ENCODE measurements at regions not wholly inside any gene's neighbourhood (a gene's known extent, or its start where the extent isn't known, plus 50 kb on each side); places are given as distances from the start of the nearest gene placed in this dataset.

DNA sequence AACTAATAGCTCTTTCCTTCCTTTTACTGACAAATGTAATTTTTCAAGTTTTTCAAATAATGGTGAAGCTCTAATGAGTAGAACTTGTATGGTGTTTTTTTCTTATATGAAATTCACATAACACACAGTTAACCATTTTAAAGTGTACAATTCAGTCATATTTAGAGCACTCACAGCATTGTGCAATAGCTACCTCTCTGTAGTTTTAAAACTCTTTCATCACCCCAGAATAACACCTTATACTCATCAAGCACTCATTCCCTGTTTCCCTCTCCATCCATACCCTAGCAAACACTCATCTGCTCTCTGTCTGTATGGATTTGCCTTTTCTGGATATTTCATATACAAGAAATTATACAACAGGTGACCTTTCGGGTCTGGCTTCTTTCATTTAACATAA is 207.9 kb upstream of the SLC38A2 start:
- Histone ChIP-seq H4K20me1 (ENCODE audit: insufficient read depth) (no peaks in the 10 kb centered on the region), H3K4me3 (ENCODE audit: low read depth in 2 of 2, low read length in 1 of 2) (no peak overlapping the region), H3K4me2 (no peak overlapping the region), H3K4me1 (ENCODE audit: control insufficient read depth in 1 of 2, insufficient read depth in 2 of 2, low read depth in 1 of 2, low read length in 1 of 2) (no peaks in the 10 kb centered on the region), H3K9ac (no peak overlapping the region), H2AFZ (ENCODE audit: low read depth) (no peak overlapping the region), H3K27me3 (ENCODE audit: insufficient read depth) (no peaks in the 10 kb centered on the region), H3K36me3 (replicated peaks in 1 of 2; ENCODE audit: control insufficient read depth in 1 of 2, insufficient read depth in 2 of 2, low read length in 1 of 2) (no peaks in the 10 kb centered on the region), H3K27ac (ENCODE audit: low read depth in 2 of 2, low read length in 1 of 2) (no peak overlapping the region), H3K79me2 (ENCODE audit: insufficient read depth) (no peaks in the 10 kb centered on the region), H3K9me3 (peaks cover 8% of the 10 kb centered on the region; the same call in 1 of the 2 replicates), H3K9me2 (no peaks in the 10 kb centered on the region), H3F3A (replicated peaks; ENCODE audit: insufficient read depth) (no peaks in the 10 kb centered on the region)
- ChIA-PET CTCF (interaction anchor here (0.6 kb wide), 1 partner anchor 1664 kb away, joined by 3 read pairs; no protein-coding TSS in a partner anchor), POLR2A (no interaction called here)
- WGBS (ENCODE audit: low lambda C conversion rate): 78% methylated on average over 1 of the region's 1 CpG
- TF ChIP-seq FOXM1 (IDR thresholded peaks at IDR 0.05; ENCODE audit: low read depth): no peak
- DNase-seq: no peak

DNA sequence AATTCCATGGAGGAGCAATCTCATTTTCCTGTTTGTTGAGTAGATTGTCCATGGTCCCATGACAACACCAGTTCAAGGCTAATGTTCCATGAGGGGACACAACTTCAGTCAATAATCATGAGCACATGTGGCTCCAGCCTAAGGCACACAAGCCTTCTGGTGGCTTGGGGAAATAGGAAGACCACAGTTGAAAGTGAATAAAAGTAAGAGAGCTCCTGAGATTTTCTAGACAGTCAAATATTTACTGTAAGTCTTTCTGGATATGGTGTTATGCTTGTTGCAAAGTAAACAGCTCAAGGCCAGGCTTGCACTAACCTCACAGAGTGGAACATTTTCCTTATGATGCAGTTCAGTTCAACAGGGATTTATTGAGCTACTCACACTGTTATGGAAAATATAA is 206.9 kb upstream of the SLC38A2 start:
- no peaks in the 10 kb centered on the region for H3K9me2 ChIP-seq
- no peak overlapping the region for H2AFZ ChIP-seq (ENCODE audit: low read depth)
- H3K9me3 ChIP-seq: peaks cover 5% of the 10 kb centered on the region; the same call in 1 of the 2 replicates
- H3K4me2 ChIP-seq: no peak overlapping the region
- H3K27me3 ChIP-seq (ENCODE audit: insufficient read depth): no peaks in the 10 kb centered on the region
- TF ChIP-seq MEF2A (IDR thresholded peaks at IDR 0.05; ENCODE audit: borderline replicate concordance, low read depth): no peak
- TF ChIP-seq GABPA (IDR thresholded peaks at IDR 0.05; ENCODE audit: low read depth): no peak
- TF ChIP-seq SMC3 (IDR thresholded peaks at IDR 0.05; ENCODE audit: low read depth, low read length): no peak
- TF ChIP-seq, protein P1, sequence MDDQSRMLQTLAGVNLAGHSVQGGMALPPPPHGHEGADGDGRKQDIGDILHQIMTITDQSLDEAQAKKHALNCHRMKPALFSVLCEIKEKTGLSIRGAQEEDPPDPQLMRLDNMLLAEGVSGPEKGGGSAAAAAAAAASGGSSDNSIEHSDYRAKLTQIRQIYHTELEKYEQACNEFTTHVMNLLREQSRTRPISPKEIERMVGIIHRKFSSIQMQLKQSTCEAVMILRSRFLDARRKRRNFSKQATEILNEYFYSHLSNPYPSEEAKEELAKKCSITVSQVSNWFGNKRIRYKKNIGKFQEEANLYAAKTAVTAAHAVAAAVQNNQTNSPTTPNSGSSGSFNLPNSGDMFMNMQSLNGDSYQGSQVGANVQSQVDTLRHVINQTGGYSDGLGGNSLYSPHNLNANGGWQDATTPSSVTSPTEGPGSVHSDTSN (IDR thresholded peaks at IDR 0.05): no peak
- TF ChIP-seq EP300 (IDR thresholded peaks at IDR 0.05; ENCODE audit: borderline replicate concordance in 1 of 2, low read depth in 1 of 2, low read length in 1 of 2): no peak
- no peak for TF ChIP-seq FOSL2 (IDR thresholded peaks at IDR 0.05; ENCODE audit: borderline replicate concordance, low read depth)
- no peak for TF ChIP-seq RXRA (IDR thresholded peaks at IDR 0.05; ENCODE audit: borderline replicate concordance, low read depth)
- TF ChIP-seq POLR2AphosphoS5 (IDR thresholded peaks at IDR 0.05; ENCODE audit: low read depth, low read length): no peak
- no peak for TF ChIP-seq MXI1 (IDR thresholded peaks at IDR 0.05; ENCODE audit: low read depth, low read length)
- TF ChIP-seq JUND (IDR thresholded peaks at IDR 0.05): no peak
- TF ChIP-seq, protein P2, sequence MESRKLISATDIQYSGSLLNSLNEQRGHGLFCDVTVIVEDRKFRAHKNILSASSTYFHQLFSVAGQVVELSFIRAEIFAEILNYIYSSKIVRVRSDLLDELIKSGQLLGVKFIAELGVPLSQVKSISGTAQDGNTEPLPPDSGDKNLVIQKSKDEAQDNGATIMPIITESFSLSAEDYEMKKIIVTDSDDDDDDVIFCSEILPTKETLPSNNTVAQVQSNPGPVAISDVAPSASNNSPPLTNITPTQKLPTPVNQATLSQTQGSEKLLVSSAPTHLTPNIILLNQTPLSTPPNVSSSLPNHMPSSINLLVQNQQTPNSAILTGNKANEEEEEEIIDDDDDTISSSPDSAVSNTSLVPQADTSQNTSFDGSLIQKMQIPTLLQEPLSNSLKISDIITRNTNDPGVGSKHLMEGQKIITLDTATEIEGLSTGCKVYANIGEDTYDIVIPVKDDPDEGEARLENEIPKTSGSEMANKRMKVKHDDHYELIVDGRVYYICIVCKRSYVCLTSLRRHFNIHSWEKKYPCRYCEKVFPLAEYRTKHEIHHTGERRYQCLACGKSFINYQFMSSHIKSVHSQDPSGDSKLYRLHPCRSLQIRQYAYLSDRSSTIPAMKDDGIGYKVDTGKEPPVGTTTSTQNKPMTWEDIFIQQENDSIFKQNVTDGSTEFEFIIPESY (IDR thresholded peaks at IDR 0.05; ENCODE audit: borderline replicate concordance, low read depth): no peak
- TF ChIP-seq, protein P3, sequence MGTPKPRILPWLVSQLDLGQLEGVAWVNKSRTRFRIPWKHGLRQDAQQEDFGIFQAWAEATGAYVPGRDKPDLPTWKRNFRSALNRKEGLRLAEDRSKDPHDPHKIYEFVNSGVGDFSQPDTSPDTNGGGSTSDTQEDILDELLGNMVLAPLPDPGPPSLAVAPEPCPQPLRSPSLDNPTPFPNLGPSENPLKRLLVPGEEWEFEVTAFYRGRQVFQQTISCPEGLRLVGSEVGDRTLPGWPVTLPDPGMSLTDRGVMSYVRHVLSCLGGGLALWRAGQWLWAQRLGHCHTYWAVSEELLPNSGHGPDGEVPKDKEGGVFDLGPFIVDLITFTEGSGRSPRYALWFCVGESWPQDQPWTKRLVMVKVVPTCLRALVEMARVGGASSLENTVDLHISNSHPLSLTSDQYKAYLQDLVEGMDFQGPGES (IDR thresholded peaks at IDR 0.05; ENCODE audit: low read depth, low read length): no peak
- no peak for TF ChIP-seq FOXM1 (IDR thresholded peaks at IDR 0.05; ENCODE audit: low read depth)
- TF ChIP-seq, protein P4, sequence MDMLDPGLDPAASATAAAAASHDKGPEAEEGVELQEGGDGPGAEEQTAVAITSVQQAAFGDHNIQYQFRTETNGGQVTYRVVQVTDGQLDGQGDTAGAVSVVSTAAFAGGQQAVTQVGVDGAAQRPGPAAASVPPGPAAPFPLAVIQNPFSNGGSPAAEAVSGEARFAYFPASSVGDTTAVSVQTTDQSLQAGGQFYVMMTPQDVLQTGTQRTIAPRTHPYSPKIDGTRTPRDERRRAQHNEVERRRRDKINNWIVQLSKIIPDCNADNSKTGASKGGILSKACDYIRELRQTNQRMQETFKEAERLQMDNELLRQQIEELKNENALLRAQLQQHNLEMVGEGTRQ (IDR thresholded peaks at IDR 0.05; ENCODE audit: borderline replicate concordance, low read depth, low read length): no peak
- TF ChIP-seq, protein P5, sequence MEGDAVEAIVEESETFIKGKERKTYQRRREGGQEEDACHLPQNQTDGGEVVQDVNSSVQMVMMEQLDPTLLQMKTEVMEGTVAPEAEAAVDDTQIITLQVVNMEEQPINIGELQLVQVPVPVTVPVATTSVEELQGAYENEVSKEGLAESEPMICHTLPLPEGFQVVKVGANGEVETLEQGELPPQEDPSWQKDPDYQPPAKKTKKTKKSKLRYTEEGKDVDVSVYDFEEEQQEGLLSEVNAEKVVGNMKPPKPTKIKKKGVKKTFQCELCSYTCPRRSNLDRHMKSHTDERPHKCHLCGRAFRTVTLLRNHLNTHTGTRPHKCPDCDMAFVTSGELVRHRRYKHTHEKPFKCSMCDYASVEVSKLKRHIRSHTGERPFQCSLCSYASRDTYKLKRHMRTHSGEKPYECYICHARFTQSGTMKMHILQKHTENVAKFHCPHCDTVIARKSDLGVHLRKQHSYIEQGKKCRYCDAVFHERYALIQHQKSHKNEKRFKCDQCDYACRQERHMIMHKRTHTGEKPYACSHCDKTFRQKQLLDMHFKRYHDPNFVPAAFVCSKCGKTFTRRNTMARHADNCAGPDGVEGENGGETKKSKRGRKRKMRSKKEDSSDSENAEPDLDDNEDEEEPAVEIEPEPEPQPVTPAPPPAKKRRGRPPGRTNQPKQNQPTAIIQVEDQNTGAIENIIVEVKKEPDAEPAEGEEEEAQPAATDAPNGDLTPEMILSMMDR (IDR thresholded peaks at IDR 0.05): no peak
- TF ChIP-seq SIN3A (IDR thresholded peaks at IDR 0.05; ENCODE audit: borderline replicate concordance, low read depth, low read length): no peak
- TF ChIP-seq RAD21 (IDR thresholded peaks at IDR 0.05; ENCODE audit: low read length): no peak
- no peak for TF ChIP-seq TAF1 (IDR thresholded peaks at IDR 0.05; ENCODE audit: borderline replicate concordance, low read depth, low read length)
- H4K20me1 ChIP-seq (ENCODE audit: insufficient read depth): no peaks in the 10 kb centered on the region
- H3K9ac ChIP-seq: no peak overlapping the region
- H3K4me3 ChIP-seq (ENCODE audit: low read depth in 2 of 2, low read length in 1 of 2): no peak overlapping the region
- H3K4me1 ChIP-seq (ENCODE audit: control insufficient read depth in 1 of 2, insufficient read depth in 2 of 2, low read depth in 1 of 2, low read length in 1 of 2): no peaks in the 10 kb centered on the region
- H3K79me2 ChIP-seq (ENCODE audit: insufficient read depth): no peaks in the 10 kb centered on the region
- CTCF ChIA-PET: no interaction called here
- H3K27ac ChIP-seq (ENCODE audit: low read depth in 2 of 2, low read length in 1 of 2): no peak overlapping the region
- DNase-seq: no peak
- H3F3A ChIP-seq (replicated peaks; ENCODE audit: insufficient read depth): no peaks in the 10 kb centered on the region
- H3K36me3 ChIP-seq (replicated peaks in 1 of 2; ENCODE audit: control insufficient read depth in 1 of 2, insufficient read depth in 2 of 2, low read length in 1 of 2): no peaks in the 10 kb centered on the region
- POLR2A ChIA-PET: no interaction called here
